Kidney glomerular epithelial cell (primary cell): ENCODE measurements at regions not wholly inside any gene's neighbourhood (a gene's known extent, or its start where the extent isn't known, plus 50 kb on each side); places are given as distances from the start of the nearest gene placed in this dataset.
A peak's percentile ranks its signal among the peaks of the same experiment; 100 is the strongest.

ENCODE experiments used
- DNase-seq: peaks from one replicate; lab custom pipeline; 2025; lab: John Stamatoyannopoulos, UW

DNA sequence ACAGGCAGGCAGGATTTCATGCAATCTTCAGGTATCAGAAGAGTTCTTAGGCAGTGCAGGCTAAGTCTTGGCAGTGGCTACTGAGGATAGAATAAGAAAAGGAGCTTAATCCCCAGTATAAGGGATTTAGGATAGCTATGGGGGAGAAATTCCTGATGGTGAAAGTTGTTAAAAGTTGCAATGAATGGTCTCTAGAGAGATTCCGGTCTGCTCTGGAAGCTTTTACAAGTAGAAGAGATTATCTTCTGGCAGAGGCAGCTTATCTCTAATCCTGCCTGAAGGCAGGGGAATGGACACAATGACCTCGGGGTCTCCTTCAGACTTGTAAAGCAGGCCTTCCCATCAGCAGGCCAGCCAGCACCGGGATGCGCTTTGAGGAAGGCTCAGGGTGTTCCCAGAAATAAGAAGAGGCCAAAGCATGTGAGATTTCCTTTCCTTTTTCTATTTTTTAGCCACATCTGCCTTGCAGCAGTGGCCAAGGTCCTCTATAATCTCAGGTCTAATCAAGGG is 253.9 kb upstream of the KLHL29 start:
- no peak for DNase-seq

GRCh38 chr2:23132000-23132399 is 253.0 kb upstream of the KLHL29 start:
- no peak for DNase-seq

DNA sequence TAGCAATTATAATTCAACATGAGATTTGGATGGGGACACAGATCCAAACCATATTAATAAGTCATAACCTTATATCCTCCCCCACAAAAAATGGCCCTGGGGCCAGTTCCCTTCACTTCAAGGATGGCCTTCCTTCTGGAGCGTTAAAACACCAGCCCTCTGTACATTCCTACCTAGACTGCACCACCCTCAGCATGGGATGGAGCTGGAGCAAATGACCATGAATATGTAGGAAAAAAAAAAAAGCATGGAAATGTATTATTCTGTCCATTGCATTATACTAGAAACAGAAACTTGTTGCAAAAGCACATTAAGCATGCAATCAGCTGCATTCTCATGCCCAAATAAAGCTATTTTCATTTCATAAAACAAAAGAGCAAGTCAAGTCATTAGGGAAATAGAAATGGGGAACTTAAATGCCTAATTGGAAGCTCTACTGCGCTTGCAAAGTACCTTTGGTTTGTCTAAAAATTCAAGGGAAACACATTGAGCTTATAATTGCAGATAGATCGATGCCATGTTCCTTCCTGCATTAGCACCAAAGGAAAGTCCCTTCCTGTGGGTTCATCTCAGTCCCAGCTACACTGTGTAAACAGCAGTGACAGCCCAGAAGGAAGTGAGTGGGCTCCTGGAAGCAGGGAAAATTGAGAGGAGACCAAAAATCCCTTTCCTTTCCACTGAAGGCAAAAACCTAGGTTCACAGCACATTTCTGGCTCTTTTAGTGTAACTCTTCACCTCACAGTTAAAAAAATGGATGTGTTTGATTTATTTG is 252.0 kb upstream of the KLHL29 start:
- no peak for DNase-seq

GRCh38 chr2:23134726-23135125 is 250.3 kb upstream of the KLHL29 start:
- DNase-seq: no peak

DNA sequence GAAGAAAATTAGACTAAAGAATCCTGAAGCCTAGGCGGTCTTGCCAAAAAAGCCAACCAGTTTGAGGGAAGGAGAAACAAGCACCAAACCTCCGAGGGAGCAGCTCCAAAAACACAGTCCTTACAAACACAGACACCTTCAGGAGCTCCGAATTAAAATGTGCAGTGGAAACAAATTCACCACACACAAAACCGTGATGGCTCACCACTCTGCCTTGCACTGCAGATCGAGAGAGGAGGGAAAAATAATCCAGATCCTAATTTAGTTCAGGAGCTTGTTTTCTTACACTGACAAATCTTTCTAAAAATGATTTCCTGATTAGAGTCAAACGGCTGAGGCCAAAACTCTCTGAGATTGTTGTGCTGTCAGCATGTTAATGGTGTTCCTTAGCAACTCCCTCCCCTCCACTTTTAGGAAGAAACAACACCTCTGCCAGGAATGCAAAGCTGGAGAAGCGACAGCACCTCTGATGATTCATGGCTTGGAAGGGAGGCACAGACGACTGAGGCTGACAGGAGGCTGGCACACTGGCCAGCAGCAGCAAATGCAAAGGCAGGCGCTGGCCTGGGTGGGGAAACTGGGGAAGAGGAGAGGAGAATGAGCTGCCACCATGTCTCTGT is 249.4 kb upstream of the KLHL29 start:
- peak; percentile 46 for DNase-seq

DNA sequence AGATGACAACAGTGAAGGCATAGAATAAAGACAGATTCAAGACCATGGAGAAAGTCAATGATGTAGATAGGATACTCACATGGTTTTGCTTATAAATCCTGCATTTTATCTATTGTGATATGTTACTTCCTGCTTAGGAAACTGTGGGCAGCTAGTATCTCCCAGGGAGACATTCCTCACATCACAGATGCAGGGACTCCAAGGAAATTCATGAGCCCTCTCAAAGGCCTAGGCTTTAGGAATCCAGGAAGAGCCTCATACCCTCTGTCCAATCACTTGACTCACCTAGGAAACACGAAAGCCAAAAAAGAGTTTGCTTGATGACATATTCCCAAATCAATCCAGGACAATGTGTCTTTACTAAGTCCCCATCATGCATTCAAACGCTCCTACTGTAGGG is 247.8 kb upstream of the KLHL29 start:
- no peak for DNase-seq

GRCh38 chr2:23138701-23139100 is 246.3 kb upstream of the KLHL29 start:
- DNase-seq: no peak

- no peak for DNase-seq
These were observed 239.5 kb upstream of the KLHL29 start for GRCh38 chr2:23145460-23145859.

GRCh38 chr2:23146011-23146410 is 239.0 kb upstream of the KLHL29 start:
- no peak for DNase-seq

DNA sequence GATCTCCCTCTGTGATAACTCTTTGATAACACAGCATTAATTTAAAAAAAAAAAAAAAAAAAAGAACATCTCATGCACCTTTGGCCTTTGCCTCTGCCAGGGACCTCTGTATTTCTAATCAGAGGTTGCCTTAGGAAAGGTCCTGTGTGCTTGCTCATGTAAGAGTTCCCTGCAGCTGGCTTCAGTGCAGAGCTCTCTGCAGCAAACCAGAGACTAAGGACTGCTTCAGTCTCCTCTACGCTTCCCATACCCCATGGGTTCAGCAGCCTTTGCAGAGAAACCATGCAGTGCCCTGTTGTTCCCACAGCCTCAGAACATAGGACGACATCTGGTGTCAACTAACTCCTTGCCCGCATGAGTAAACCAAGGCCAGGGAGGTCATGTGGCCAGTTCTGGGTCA is 236.6 kb upstream of the KLHL29 start:
- no peak for DNase-seq

DNA sequence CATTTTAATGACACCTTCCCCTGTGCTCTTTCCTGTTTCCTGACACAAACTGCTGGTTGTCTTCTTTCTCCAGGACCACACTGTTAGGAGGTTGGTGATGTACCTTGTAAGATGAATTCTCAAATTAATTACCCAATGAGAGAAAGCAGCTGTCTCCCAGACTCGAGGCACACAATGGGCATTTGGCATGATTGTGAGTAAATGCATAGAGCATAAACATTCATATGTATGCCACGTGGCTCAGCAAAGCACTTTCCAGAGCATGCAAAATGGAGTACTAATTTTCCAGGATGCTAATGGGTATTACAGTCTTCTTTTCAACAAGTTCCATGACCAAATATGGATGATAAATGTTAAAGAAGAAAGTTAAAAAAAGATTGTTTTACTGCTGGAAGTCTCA is 235.2 kb upstream of the KLHL29 start:
- DNase-seq: no peak

- no peak for DNase-seq
These were observed 231.5 kb upstream of the KLHL29 start for GRCh38 chr2:23153484-23153883.

DNA sequence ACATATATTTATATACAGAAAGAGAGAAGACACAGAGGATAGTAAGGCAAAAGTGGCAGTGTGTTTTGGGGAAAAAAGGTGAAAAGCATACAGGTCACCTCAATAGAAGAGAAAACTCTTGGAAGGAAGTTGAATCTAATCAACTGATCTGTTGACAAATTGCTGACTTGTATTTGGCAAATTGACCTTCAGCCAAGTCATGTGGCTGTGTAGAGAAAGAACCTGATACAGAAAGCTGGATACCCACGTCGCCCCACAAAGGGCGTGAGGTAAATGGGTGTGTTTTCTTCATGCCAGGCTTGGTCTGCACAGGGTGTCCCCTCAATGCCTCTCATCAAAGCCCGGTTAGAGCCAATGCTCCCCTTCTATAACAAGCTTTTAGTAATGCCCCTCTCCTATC is 230.0 kb upstream of the KLHL29 start:
- no peak for DNase-seq

DNA sequence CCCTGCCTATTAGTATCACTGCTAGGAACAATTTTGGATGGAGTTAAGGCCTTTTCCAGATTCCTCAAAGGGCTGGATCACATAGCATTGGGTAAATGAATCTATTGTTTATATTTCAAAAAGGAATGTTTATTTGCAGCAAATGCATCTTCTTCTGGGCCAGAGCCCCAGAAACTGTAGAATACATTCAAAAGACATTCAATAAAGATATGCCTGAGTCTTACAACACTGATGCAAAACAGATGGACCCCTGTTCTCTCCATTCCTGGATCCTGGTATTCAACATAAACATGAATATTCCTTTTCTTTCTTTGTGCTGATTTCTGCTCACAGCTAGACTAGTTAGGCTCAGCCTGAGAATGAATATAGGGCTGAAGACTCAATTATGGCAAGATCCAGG is 227.2 kb upstream of the KLHL29 start:
- DNase-seq: no peak

GRCh38 chr2:23158306-23158705 is 226.7 kb upstream of the KLHL29 start:
- no peak for DNase-seq

DNA sequence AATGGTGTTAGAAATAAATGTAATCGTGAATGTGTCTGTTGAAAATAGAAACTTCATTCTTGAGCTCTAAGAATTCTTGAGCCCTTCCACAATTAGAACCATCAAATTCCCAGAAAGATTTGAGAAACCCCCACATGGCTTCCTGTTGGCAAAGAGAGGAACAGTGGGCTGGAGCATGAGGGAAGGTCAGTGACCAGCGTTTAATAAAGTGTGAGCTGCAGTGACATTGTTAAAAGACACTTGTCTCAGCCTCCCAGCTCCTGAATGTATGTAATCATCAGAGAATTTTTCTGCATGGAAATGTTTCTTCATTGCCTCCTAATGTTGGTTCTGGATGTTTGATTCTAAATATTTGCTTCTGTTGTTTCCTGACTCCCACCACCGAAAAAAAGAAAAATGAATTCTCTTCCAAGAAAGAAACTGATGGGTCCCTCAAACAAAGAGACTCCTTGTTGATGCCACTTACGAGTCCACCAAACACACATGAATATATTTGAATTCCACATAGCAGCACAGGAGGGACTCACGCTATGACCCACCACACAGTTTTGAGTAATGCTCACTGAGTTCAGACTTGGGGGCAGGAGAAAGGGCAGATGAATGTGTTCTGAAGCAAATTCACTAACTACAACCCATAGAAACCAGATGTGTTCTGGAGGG is 225.1 kb upstream of the KLHL29 start:
- no peak for DNase-seq

GRCh38 chr2:23164173-23164572 is 220.8 kb upstream of the KLHL29 start:
- no peak for DNase-seq

GRCh38 chr2:23169896-23170295 is 215.1 kb upstream of the KLHL29 start:
- no peak for DNase-seq

DNA sequence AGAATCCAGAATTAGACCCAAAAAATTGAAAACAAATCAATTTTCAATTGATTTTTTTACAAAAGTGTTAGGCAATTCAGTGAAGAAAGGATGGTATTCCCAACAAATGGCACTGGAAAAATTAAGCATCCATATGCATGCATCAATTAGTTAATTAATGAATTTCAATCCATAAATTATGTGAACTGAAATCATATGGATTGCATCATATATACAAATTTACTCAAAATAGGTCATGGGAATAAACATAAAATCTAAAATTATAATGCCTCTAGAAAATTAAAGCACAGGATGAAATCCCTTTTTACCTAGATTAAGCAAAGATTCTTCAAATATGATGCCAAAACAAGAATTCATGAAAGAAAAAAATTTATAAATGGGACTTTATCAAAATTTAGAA is 213.9 kb upstream of the KLHL29 start:
- no peak for DNase-seq

GRCh38 chr2:23178396-23178795 is 206.6 kb upstream of the KLHL29 start:
- no peak for DNase-seq

GRCh38 chr2:23183733-23184132 is 201.2 kb upstream of the KLHL29 start:
- no peak for DNase-seq

GRCh38 chr2:23198316-23199114 is 186.5 kb upstream of the KLHL29 start:
- no peak for DNase-seq
